ENCODE measurements at regions not wholly inside any gene's neighbourhood (a gene's known extent, or its start where the extent isn't known, plus 50 kb on each side); places are given as distances from the start of the nearest gene placed in this dataset.
"Not testable (repeated sequence)": the region's sequence is repeated elsewhere in the genome, so short reads cannot be mapped to it uniquely, and the experiment has no call there.

- TF ChIP-seq ETV6 (CRISPR knock-in tag; IDR thresholded peaks at IDR 0.05); CREB1 (CRISPR knock-in tag; IDR thresholded peaks at IDR 0.05); MYBL2 (CRISPR knock-in tag; IDR thresholded peaks at IDR 0.05); CTCF (IDR thresholded peaks at IDR 0.05); SMAD4 (CRISPR knock-in tag; IDR thresholded peaks at IDR 0.05); USF2 (CRISPR knock-in tag; IDR thresholded peaks at IDR 0.05); ATF2 (CRISPR knock-in tag; IDR thresholded peaks at IDR 0.05; ENCODE audit: borderline replicate concordance, low read depth); TP53 (CRISPR knock-in tag; IDR thresholded peaks at IDR 0.05); FOXP1 (CRISPR knock-in tag; IDR thresholded peaks at IDR 0.05; ENCODE audit: borderline replicate concordance); ATF1 (CRISPR knock-in tag; IDR thresholded peaks at IDR 0.05); IRF2 (CRISPR knock-in tag; IDR thresholded peaks at IDR 0.05; ENCODE audit: borderline replicate concordance, low read depth); TEAD4 (CRISPR knock-in tag; IDR thresholded peaks at IDR 0.05): not testable (repeated sequence)
Measured at GRCh38 chr16:21534561-21534960, 64.8 kb upstream of the METTL9 start.

All from WTC11 (cell line).